OCI-LY1 (cell line): ENCODE measurements at regions not wholly inside any gene's neighbourhood (a gene's known extent, or its start where the extent isn't known, plus 50 kb on each side); places are given as distances from the start of the nearest gene placed in this dataset.

Experiments used
- H2AFZ ChIP-seq: fragments of 200-600 bp; sonication (generic), shearing (Covaris generic); 2 replicates; pipeline ENCODE4 v1.6.0; 2014; ENCODE audit warnings: antibody characterized with exemption, mild to moderate bottlenecking, low read length
- H3F3A ChIP-seq: fragments of 200-600 bp; sonication (generic), shearing (Covaris generic); 2 replicates; pipeline ENCODE4 v1.6.0; 2014; ENCODE audit warnings: mild to moderate bottlenecking, antibody characterized with exemption, low read length, moderate library complexity; ENCODE audit not compliant: insufficient read depth
- H3K27ac ChIP-seq: fragments of 200-600 bp; sonication (generic); 2 replicates; pipeline ENCODE4 v1.5.1; 2014; ENCODE audit warnings: low read length, mixed run types, mild to moderate bottlenecking, low read depth; ENCODE audit not compliant: poor library complexity, severe bottlenecking
- H3K27me3 ChIP-seq: fragments of 200-600 bp; sonication (generic); 2 replicates; pipeline ENCODE4 v1.6.0; 2014; ENCODE audit warnings: antibody characterized with exemption, mild to moderate bottlenecking, low read length, moderate library complexity; ENCODE audit not compliant: insufficient read depth
- H3K36me3 ChIP-seq: fragments of 200-600 bp; sonication (generic); 2 replicates; pipeline ENCODE4 v1.6.1; 2014; ENCODE audit warnings: mild to moderate bottlenecking, antibody characterized with exemption, low read length, moderate library complexity, mixed read lengths; ENCODE audit not compliant: insufficient read depth
- H3K4me1 ChIP-seq: fragments of 200-600 bp; sonication (generic); 2 replicates; pipeline ENCODE4 v1.5.1; 2014; ENCODE audit warnings: mild to moderate bottlenecking, low read length, moderate library complexity; ENCODE audit not compliant: insufficient read depth, severe bottlenecking
- H3K4me2 ChIP-seq: fragments of 200-600 bp; sonication (generic), shearing (Covaris generic); 2 replicates; pipeline ENCODE4 v1.6.1; 2014; ENCODE audit warnings: low read length
- H3K4me3 ChIP-seq: fragments of 200-600 bp; sonication (generic); 2 replicates; pipeline ENCODE4 v1.5.1; 2014; ENCODE audit warnings: low read length, low read depth, mild to moderate bottlenecking, mixed read lengths; ENCODE audit not compliant: poor library complexity, severe bottlenecking
- H3K79me2 ChIP-seq: fragments of 200-600 bp; shearing (Covaris generic); 2 replicates; pipeline ENCODE4 v1.6.1; 2016; ENCODE audit warnings: mixed run types, low read length, mixed read lengths; ENCODE audit not compliant: insufficient read depth
- H3K9ac ChIP-seq: fragments of 200-600 bp; sonication (generic), shearing (Covaris generic); 2 replicates; pipeline ENCODE4 v1.6.1; 2014; ENCODE audit warnings: mild to moderate bottlenecking, low read length, mixed read lengths
- H3K9me2 ChIP-seq: fragments of 200-600 bp; sonication (generic), shearing (Covaris generic); 2 replicates; pipeline ENCODE4 v1.6.1; 2014; ENCODE audit warnings: low read depth, mild to moderate bottlenecking, low read length, mixed read lengths
- H3K9me3 ChIP-seq: fragments of 200-600 bp; shearing (Covaris generic); 2 replicates; pipeline ENCODE4 v1.6.1; 2014; ENCODE audit warnings: low read length, mixed read lengths
- H4K20me1 ChIP-seq: fragments of 200-600 bp; sonication (generic), shearing (Covaris generic); 2 replicates; pipeline ENCODE4 v1.6.0; 2016; ENCODE audit warnings: mild to moderate bottlenecking, low read length; ENCODE audit not compliant: insufficient read depth
- CTCF ChIP-seq: fragments of 200-600 bp; sonication (generic), shearing (Covaris generic); IDR thresholded peaks from 2 replicates; pipeline ENCODE4 v1.5.1; 2017; ENCODE audit warnings: mild to moderate bottlenecking, antibody characterized with exemption, low read length, moderate library complexity, mixed read lengths
- EZH2 ChIP-seq: fragments of 200-600 bp; sonication (generic), shearing (Covaris generic); IDR thresholded peaks from 2 replicates; pipeline ENCODE4 v1.8.0; 2017; ENCODE audit warnings: borderline replicate concordance, mixed run types, mild to moderate bottlenecking, antibody characterized with exemption, low read length, moderate library complexity, mixed read lengths

DNA sequence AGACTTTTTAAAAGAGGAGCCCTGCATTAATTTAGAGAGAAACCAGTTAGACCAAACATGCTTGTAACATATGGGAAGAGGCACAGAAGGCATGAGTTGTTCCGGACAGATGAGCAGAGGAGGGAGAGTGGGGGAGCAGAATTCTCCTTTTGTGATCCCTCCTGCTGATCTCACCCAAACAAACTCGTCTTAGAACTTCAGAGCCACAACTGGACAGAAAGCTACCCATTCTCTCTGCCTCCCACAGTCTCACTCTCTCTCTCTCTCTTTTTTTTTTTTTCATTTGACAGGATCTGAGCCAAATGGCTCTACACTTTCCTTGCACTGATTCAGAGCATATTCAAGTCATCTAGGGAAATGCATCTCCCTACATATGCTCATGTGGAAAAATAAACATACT, 196.0 kb upstream of the PAPPA start:
- Histone ChIP-seq H3K79me2 (no peaks in the 10 kb centered on the region), H3K9me2 (no peaks in the 10 kb centered on the region), H2AFZ (no peak overlapping the region), H3K4me1 (no peaks in the 10 kb centered on the region), H3K4me3 (no peak overlapping the region), H3K36me3 (no peaks in the 10 kb centered on the region), H3F3A (no peaks in the 10 kb centered on the region), H3K27me3 (no peaks in the 10 kb centered on the region), H3K9ac (no peak overlapping the region), H3K4me2 (no peak overlapping the region), H3K9me3 (no peaks in the 10 kb centered on the region), H3K27ac (no peak overlapping the region), H4K20me1 (no peaks in the 10 kb centered on the region)
- TF ChIP-seq EZH2 (no peak), CTCF (no peak)

- Histone ChIP-seq H3K4me2 (no peak overlapping the region), H3K9ac (no peak overlapping the region), H4K20me1 (no peaks in the 10 kb centered on the region), H2AFZ (no peak overlapping the region), H3K27me3 (no peaks in the 10 kb centered on the region), H3F3A (no peaks in the 10 kb centered on the region), H3K4me1 (no peaks in the 10 kb centered on the region), H3K9me2 (no peaks in the 10 kb centered on the region), H3K4me3 (no peak overlapping the region), H3K27ac (no peak overlapping the region), H3K9me3 (no peaks in the 10 kb centered on the region), H3K36me3 (no peaks in the 10 kb centered on the region), H3K79me2 (no peaks in the 10 kb centered on the region)
- TF ChIP-seq CTCF: no peak
- no peak for TF ChIP-seq EZH2
Observed at GRCh38 chr9:115964710-115965347, 188.8 kb upstream of the PAPPA start.

DNA sequence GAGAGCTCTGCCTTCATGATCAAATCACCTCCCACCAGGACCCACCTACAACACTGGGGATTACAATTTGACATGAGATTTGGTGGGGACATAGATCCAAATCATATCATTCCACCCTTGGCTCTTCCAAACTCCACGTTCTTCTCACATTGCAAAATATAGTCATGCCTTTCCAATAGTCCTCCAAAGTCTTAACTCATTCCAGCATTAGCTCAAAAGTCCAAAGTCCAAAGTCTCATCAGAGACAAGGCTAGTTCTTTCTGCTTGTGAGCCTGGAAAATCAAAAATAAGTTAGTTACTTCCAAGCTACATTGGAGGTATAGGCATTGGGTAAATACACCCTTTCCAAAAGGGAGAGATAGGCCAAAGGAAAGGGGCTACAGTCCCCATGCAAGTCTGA, 186.9 kb upstream of the PAPPA start:
- Histone ChIP-seq H3K4me1 (no peaks in the 10 kb centered on the region), H3K79me2 (no peaks in the 10 kb centered on the region), H3K9ac (no peak overlapping the region), H4K20me1 (no peaks in the 10 kb centered on the region), H3K27ac (no peak overlapping the region), H3K9me2 (no peaks in the 10 kb centered on the region), H3K36me3 (no peaks in the 10 kb centered on the region), H3K27me3 (no peaks in the 10 kb centered on the region), H3K4me3 (no peak overlapping the region), H3K9me3 (no peaks in the 10 kb centered on the region), H3K4me2 (no peak overlapping the region), H2AFZ (no peak overlapping the region), H3F3A (no peaks in the 10 kb centered on the region)
- no peak for TF ChIP-seq EZH2
- no peak for TF ChIP-seq CTCF
